ENCODE measurements at regions not wholly inside any gene's neighbourhood (a gene's known extent, or its start where the extent isn't known, plus 50 kb on each side); places are given as distances from the start of the nearest gene placed in this dataset.

DNA sequence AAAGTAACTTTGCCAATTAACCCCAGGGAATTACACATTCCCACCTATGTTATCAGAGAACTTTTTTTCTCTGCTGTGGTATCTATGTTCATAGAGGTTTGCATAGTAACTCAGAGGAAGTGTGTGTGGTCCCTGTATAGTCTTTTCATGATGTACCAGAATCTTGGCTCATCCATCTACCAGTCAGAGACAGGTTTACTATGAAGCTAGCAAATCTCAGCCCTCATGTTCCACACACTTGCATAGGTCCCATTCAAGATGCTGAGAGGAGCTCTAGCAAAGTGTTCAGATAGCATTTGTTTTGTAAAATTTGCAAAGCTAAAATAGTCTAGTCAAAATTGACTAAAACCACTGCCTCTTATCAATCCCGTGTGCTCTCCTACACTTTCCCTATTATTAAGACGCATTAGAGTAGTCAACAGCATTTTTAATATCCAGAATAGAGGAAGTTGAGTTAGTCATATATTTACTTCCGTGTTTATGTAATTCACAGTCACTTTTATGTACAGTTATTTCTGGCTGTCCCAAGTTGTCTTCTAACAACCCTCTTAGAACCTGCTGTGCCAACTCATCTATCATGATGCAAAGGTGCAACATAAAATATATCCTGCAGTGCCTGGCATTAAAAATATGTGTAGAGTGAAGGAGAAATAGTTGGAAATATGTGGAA is 184.2 kb downstream of the FAM76B start:
- no peak for ATAC-seq
- ChIA-PET POLR2A (no interaction called here), CTCF (no interaction called here)

More for the DNA sequence above, 184.2 kb downstream of the FAM76B start:
- no peak for DNase-seq (ENCODE audit: low spot score)
- TF ChIP-seq USF1 (CRISPR knock-in tag; IDR thresholded peaks at IDR 0.05): no peak
- TF ChIP-seq JUN (CRISPR knock-in tag; IDR thresholded peaks at IDR 0.05): no peak
- TF ChIP-seq ETV6 (CRISPR knock-in tag; IDR thresholded peaks at IDR 0.05): no peak
- TF ChIP-seq SP1 (CRISPR knock-in tag; conservative IDR thresholded peaks at IDR 0.05): no peak
- no peak for TF ChIP-seq AFF4 (CRISPR knock-in tag; IDR thresholded peaks at IDR 0.05; ENCODE audit: borderline replicate concordance)
- TF ChIP-seq GABPB1 (CRISPR knock-in tag; IDR thresholded peaks at IDR 0.05): no peak
- TF ChIP-seq PRDM15 (CRISPR knock-in tag; IDR thresholded peaks at IDR 0.05): no peak
- TF ChIP-seq, protein P1, sequence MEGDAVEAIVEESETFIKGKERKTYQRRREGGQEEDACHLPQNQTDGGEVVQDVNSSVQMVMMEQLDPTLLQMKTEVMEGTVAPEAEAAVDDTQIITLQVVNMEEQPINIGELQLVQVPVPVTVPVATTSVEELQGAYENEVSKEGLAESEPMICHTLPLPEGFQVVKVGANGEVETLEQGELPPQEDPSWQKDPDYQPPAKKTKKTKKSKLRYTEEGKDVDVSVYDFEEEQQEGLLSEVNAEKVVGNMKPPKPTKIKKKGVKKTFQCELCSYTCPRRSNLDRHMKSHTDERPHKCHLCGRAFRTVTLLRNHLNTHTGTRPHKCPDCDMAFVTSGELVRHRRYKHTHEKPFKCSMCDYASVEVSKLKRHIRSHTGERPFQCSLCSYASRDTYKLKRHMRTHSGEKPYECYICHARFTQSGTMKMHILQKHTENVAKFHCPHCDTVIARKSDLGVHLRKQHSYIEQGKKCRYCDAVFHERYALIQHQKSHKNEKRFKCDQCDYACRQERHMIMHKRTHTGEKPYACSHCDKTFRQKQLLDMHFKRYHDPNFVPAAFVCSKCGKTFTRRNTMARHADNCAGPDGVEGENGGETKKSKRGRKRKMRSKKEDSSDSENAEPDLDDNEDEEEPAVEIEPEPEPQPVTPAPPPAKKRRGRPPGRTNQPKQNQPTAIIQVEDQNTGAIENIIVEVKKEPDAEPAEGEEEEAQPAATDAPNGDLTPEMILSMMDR (IDR thresholded peaks at IDR 0.05): no peak
- no peak for TF ChIP-seq ERG (CRISPR knock-in tag; IDR thresholded peaks at IDR 0.05)
- no peak for TF ChIP-seq NFE2L1 (CRISPR knock-in tag; IDR thresholded peaks at IDR 0.05)
- no peak for TF ChIP-seq MLX (CRISPR knock-in tag; IDR thresholded peaks at IDR 0.05)
- no peak for TF ChIP-seq ZNF121 (CRISPR knock-in tag; IDR thresholded peaks at IDR 0.05)
- TF ChIP-seq, protein P2, sequence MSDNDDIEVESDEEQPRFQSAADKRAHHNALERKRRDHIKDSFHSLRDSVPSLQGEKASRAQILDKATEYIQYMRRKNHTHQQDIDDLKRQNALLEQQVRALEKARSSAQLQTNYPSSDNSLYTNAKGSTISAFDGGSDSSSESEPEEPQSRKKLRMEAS (CRISPR knock-in tag; IDR thresholded peaks at IDR 0.05): no peak
- TF ChIP-seq SMAD4 (CRISPR knock-in tag; IDR thresholded peaks at IDR 0.05): no peak
- no peak for TF ChIP-seq GRHL2 (CRISPR knock-in tag; IDR thresholded peaks at IDR 0.05; ENCODE audit: insufficient replicate concordance, severe bottlenecking)
- TF ChIP-seq MXD4 (CRISPR knock-in tag; IDR thresholded peaks at IDR 0.05; ENCODE audit: borderline replicate concordance): no peak
- no peak for TF ChIP-seq ZNF423 (CRISPR knock-in tag; IDR thresholded peaks at IDR 0.05)
- Mint-ChIP-seq H3K27me3 (ENCODE audit: low read depth) (no peaks in the 10 kb centered on the region), H3K36me3 (no peaks in the 10 kb centered on the region), H3K4me1 (peaks cover 7% of the 10 kb centered on the region), H3K4me3 (no peak overlapping the region), H3K9me3 (no peaks in the 10 kb centered on the region), H3K27ac (no peak overlapping the region)

Data from WTC11 (cell line).